Gastroesophageal sphincter (tissue), 3 donors: ENCODE measurements at regions not wholly inside any gene's neighbourhood (a gene's known extent, or its start where the extent isn't known, plus 50 kb on each side); places are given as distances from the start of the nearest gene placed in this dataset.

Source experiments
- CTCF ChIP-seq, 4 experiments: fragments of 200-600 bp in 2 of 4; fragments of 450-650 bp in 2 of 4; sonication (generic) in 1 of 4; IDR thresholded peaks; one replicate each; pipeline ENCODE4 v1.5.1; 2017 to 2019; ENCODE audit warnings: antibody characterized with exemption in 4 of 4, mild to moderate bottlenecking in 2 of 4, moderate library complexity in 2 of 4
- POLR2AphosphoS5 ChIP-seq: sonication (generic); formaldehyde crosslinking; IDR thresholded peaks from one replicate; pipeline ENCODE4 v1.6.1; 2017; ENCODE audit warnings: antibody characterized with exemption

- TF ChIP-seq POLR2AphosphoS5 (no peak), CTCF (IDR thresholded peaks at IDR 0.05) (no peak)
These were observed 225.8 kb downstream of the RND3 start for GRCh38 chr2:150261691-150262090.
